ENCODE measurements at regions not wholly inside any gene's neighbourhood (a gene's known extent, or its start where the extent isn't known, plus 50 kb on each side); places are given as distances from the start of the nearest gene placed in this dataset.

- H3K27me3 ChIP-seq = no peaks in the 10 kb centered on the region
- no peak for FAIRE-seq
- intact Hi-C loops (cut with DNase I) = no loop called here
- TF ChIP-seq CTCF (IDR thresholded peaks at IDR 0.05) = no peak
- no peak overlapping the region for H3K27ac ChIP-seq
- no peaks in the 10 kb centered on the region for H3K9me3 ChIP-seq
- no peaks in the 10 kb centered on the region for H3K4me1 ChIP-seq
- ATAC-seq = no peak
- no peak for DNase-seq
- no peak overlapping the region for H3K4me3 ChIP-seq
- no peaks in the 10 kb centered on the region for H3K36me3 ChIP-seq
Measured at GRCh38 chr4:136581119-136581518, 951.2 kb downstream of the PCDH18 start.

- ATAC-seq (no peak), FAIRE-seq (no peak), DNase-seq (no peak)
- no peaks in the 10 kb centered on the region for H3K4me1 ChIP-seq
- H3K9me3 ChIP-seq = no peaks in the 10 kb centered on the region
- no peak for TF ChIP-seq CTCF (IDR thresholded peaks at IDR 0.05)
- no peak overlapping the region for H3K4me3 ChIP-seq
- intact Hi-C loops (cut with DNase I) = no loop called here
- no peaks in the 10 kb centered on the region for H3K36me3 ChIP-seq
- H3K27me3 ChIP-seq = no peaks in the 10 kb centered on the region
- no peak overlapping the region for H3K27ac ChIP-seq
Measured at GRCh38 chr4:136575146-136575545, 957.1 kb downstream of the PCDH18 start.

GRCh38 chr4:136573460-136573859 is 958.8 kb downstream of the PCDH18 start:
- no peak for FAIRE-seq
- H3K27ac ChIP-seq = no peak overlapping the region
- no peaks in the 10 kb centered on the region for H3K27me3 ChIP-seq
- DNase-seq = no peak
- H3K9me3 ChIP-seq = no peaks in the 10 kb centered on the region
- WGBS, 2 donors = 38 to 44% methylated on average over 4 of the region's 4 CpGs
- H3K4me3 ChIP-seq = no peak overlapping the region
- H3K36me3 ChIP-seq = no peaks in the 10 kb centered on the region
- intact Hi-C loops (cut with DNase I) = no loop called here
- no peak for ATAC-seq
- no peaks in the 10 kb centered on the region for H3K4me1 ChIP-seq
- no peak for TF ChIP-seq CTCF (IDR thresholded peaks at IDR 0.05)

DNA sequence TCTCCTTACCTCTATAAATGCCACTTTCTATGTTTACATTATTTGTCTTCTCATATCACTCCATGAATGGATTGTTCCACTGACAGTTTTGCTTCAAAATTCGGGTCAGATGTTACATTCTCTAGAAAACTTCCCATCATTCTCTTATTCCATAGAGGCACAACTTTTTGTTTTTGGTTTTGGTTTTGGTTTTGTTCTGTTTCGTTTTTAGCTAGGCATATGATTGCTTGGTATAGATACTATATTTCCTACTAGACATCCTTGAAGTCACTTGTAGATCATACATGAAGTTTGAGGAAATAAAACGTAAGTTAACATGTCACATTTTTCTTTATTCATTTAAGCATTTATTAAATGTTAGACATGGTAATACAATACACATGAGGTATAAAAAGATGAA is 961.0 kb downstream of the PCDH18 start:
- WGBS, 2 donors = 38% methylated on average over 3 of the region's 3 CpGs
- Histone ChIP-seq H3K27me3 (no peaks in the 10 kb centered on the region), H3K27ac (no peak overlapping the region), H3K9me3 (no peaks in the 10 kb centered on the region), H3K4me1 (no peaks in the 10 kb centered on the region), H3K4me3 (no peak overlapping the region), H3K36me3 (no peaks in the 10 kb centered on the region)
- TF ChIP-seq CTCF (IDR thresholded peaks at IDR 0.05) = no peak
- no peak for DNase-seq
- ATAC-seq = no peak
- intact Hi-C loops (cut with DNase I) = no loop called here
- FAIRE-seq = no peak

DNA sequence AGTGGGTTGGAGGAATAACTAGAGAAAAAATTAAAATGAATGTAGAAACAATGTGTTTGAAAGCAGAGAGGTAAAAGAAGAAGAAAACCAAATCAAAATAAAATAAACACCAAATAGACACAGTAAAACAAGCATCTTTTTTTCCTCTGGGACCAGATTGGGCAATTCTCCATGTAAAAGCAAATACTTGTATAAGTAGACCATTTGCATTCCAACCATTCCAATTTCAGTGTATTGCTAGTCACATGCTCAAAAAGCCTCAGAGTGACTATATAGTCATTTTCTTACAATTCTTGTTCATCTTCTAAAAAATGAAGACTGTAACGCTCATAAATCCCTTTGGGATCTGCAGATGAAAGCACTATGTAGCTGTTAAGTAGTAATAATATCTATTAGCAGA is 969.5 kb downstream of the PCDH18 start:
- Histone ChIP-seq H3K4me1 (no peaks in the 10 kb centered on the region), H3K27ac (no peak overlapping the region), H3K4me3 (no peak overlapping the region), H3K27me3 (no peaks in the 10 kb centered on the region), H3K36me3 (no peaks in the 10 kb centered on the region), H3K9me3 (no peaks in the 10 kb centered on the region)
- no peak for DNase-seq
- TF ChIP-seq CTCF (IDR thresholded peaks at IDR 0.05) = no peak
- no peak for ATAC-seq
- no peak for FAIRE-seq
- intact Hi-C loops (cut with DNase I) = no loop called here
- WGBS, 2 donors = 42 to 53% methylated on average over 1 of the region's 1 CpG
